Naive thymus-derived CD4-positive, alpha-beta T cell (primary cell): ENCODE measurements at regions not wholly inside any gene's neighbourhood (a gene's known extent, or its start where the extent isn't known, plus 50 kb on each side); places are given as distances from the start of the nearest gene placed in this dataset.

ENCODE experiments used
- ATAC-seq: fragments of 150-1000 bp; cut with Tn5 transposase; 2 replicates; pipeline ENCODE4 v1.10.0; 2021; ENCODE audit warnings: mild to moderate bottlenecking, moderate library complexity
- CTCF ChIA-PET: fragments of 350-600 bp; sonication (Branson Sonifier 250); formaldehyde crosslinking; loops from one replicate; lab custom pipeline; 2021; ENCODE audit warnings: antibody characterized with exemption; lab: Charles Lee
- POLR2A ChIA-PET: fragments of 350-600 bp; sonication (Branson Sonifier 250); formaldehyde crosslinking; loops from one replicate; lab custom pipeline; 2021; ENCODE audit warnings: antibody characterized with exemption, inconsistent platforms; lab: Charles Lee
- DNase-seq, 9 donors: peaks; one replicate each; pipeline versions ENCODE4 v3.0.0 to v3.0.0-alpha.2; 2020 to 2022; ENCODE audit warnings: mixed read lengths in 1 of 9
- H3K27ac ChIP-seq: one replicate; pipeline ENCODE4 v1.7.0; 2013; ENCODE audit warnings: mild to moderate bottlenecking, low read depth, low read length, moderate library complexity
- H3K27me3 ChIP-seq, 2 donors: one replicate each; pipeline ENCODE4 v1.7.0; 2013; ENCODE audit warnings: low read length in 2 of 2, mild to moderate bottlenecking in 2 of 2, moderate library complexity in 2 of 2; ENCODE audit not compliant: control insufficient read depth in 2 of 2, insufficient read depth in 2 of 2
- H3K36me3 ChIP-seq, 3 experiments: 1 replicate in 2 of 3; 2 replicates in 1 of 3; pipeline ENCODE4 v1.7.0; 2013; ENCODE audit warnings: low read length in 3 of 3, mild to moderate bottlenecking in 3 of 3, moderate library complexity in 1 of 3; ENCODE audit not compliant: insufficient read depth in 3 of 3, control insufficient read depth in 2 of 3
- H3K4me1 ChIP-seq, 2 donors: one replicate each; pipeline ENCODE4 v1.7.0; 2013; ENCODE audit warnings: low read length in 2 of 2, mild to moderate bottlenecking in 2 of 2, moderate library complexity in 1 of 2; ENCODE audit not compliant: control insufficient read depth in 2 of 2, insufficient read depth in 2 of 2
- H3K4me3 ChIP-seq: 2 replicates; pipeline ENCODE4 v1.7.0; 2013; ENCODE audit warnings: mild to moderate bottlenecking, low read length
- H3K9me3 ChIP-seq, 3 experiments: 1 replicate in 2 of 3; 2 replicates in 1 of 3; pipeline ENCODE4 v1.7.0; 2013; ENCODE audit warnings: low read length in 3 of 3; ENCODE audit not compliant: control insufficient read depth in 2 of 3
- H3K27ac Mint-ChIP-seq, 9 donors: one replicate each; pipeline ENCODE4 v1.8.0; 2020 to 2022; ENCODE audit warnings: mixed read lengths in 9 of 9, mild to moderate bottlenecking in 8 of 9, moderate library complexity in 5 of 9, inconsistent platforms in 2 of 9
- H3K27me3 Mint-ChIP-seq, 5 donors: one replicate each; pipeline ENCODE4 v1.8.0; 2021 to 2022; ENCODE audit warnings: mixed read lengths in 5 of 5, mild to moderate bottlenecking in 1 of 5
- H3K36me3 Mint-ChIP-seq, 5 donors: one replicate each; pipeline ENCODE4 v1.8.0; 2020 to 2022; ENCODE audit warnings: mixed read lengths in 5 of 5, mild to moderate bottlenecking in 3 of 5, inconsistent platforms in 1 of 5
- H3K4me1 Mint-ChIP-seq, 7 donors: one replicate each; pipeline ENCODE4 v1.8.0; 2020 to 2022; ENCODE audit warnings: mixed read lengths in 7 of 7, mild to moderate bottlenecking in 3 of 7, inconsistent platforms in 1 of 7
- H3K4me3 Mint-ChIP-seq, 10 donors: one replicate each; pipeline ENCODE4 v1.8.0; 2020 to 2022; ENCODE audit warnings: mild to moderate bottlenecking in 10 of 10, mixed read lengths in 10 of 10, moderate library complexity in 6 of 10, inconsistent platforms in 2 of 10
- H3K9me3 Mint-ChIP-seq, 11 donors: one replicate each; pipeline ENCODE4 v1.8.0; 2020 to 2022; ENCODE audit warnings: mixed read lengths in 11 of 11, mild to moderate bottlenecking in 4 of 11, inconsistent platforms in 1 of 11, moderate library complexity in 1 of 11
- intact Hi-C, 2 donors: fragments of 100-400 bp; cut with micrococcal nuclease; formaldehyde crosslinking; loops; one replicate each; pipeline ENCODE4 v1.15.1; 2023

GRCh38 chr18:22546905-22547570, 129.3 kb upstream of the CTAGE1 start:
- intact Hi-C loops = no loop called here
- Mint-ChIP-seq H3K4me1 (peaks cover 0 to 4% (median 0%) of the 10 kb centered on the region in 7 donors), H3K27me3 (no peaks in the 10 kb centered on the region), H3K4me3 (no peak overlapping the region), H3K27ac (no peak overlapping the region), H3K36me3 (no peaks in the 10 kb centered on the region), H3K9me3 (peaks cover 0 to 3% (median 0%) of the 10 kb centered on the region in 11 donors)
- ATAC-seq = no peak
- ChIA-PET POLR2A (interaction anchor here (0.6 kb wide), 1 partner anchor 10 kb away, joined by 3 read pairs; no protein-coding TSS in a partner anchor), CTCF (no interaction called here)
- no peak for DNase-seq
- H3K4me1 ChIP-seq = no peaks in the 10 kb centered on the region
- no peaks in the 10 kb centered on the region for H3K36me3 ChIP-seq
- no peaks in the 10 kb centered on the region for H3K27me3 ChIP-seq
- H3K4me3 ChIP-seq = no peak overlapping the region
- H3K27ac ChIP-seq = no peak overlapping the region
- H3K9me3 ChIP-seq = no peaks in the 10 kb centered on the region

GRCh38 chr18:22547807-22548561, 130.3 kb upstream of the CTAGE1 start:
- Histone ChIP-seq H3K4me3 (no peak overlapping the region), H3K27me3 (no peaks in the 10 kb centered on the region), H3K36me3 (no peaks in the 10 kb centered on the region), H3K27ac (no peak overlapping the region), H3K4me1 (no peaks in the 10 kb centered on the region), H3K9me3 (no peaks in the 10 kb centered on the region)
- no peaks in the 10 kb centered on the region for H3K36me3 Mint-ChIP-seq
- H3K9me3 Mint-ChIP-seq = peaks cover 0 to 3% (median 0%) of the 10 kb centered on the region in 11 donors
- peaks cover 0 to 6% (median 0%) of the 10 kb centered on the region in 5 donors for H3K27me3 Mint-ChIP-seq
- CTCF ChIA-PET = no interaction called here
- DNase-seq = no peak
- intact Hi-C loops = no loop called here
- ATAC-seq = no peak
- POLR2A ChIA-PET = interaction anchor here (0.6 kb wide), 1 partner anchor 9 kb away, joined by 3 read pairs; no protein-coding TSS in a partner anchor
- H3K27ac Mint-ChIP-seq = no peak overlapping the region
- peaks cover 0 to 4% (median 0%) of the 10 kb centered on the region in 7 donors for H3K4me1 Mint-ChIP-seq
- no peak overlapping the region for H3K4me3 Mint-ChIP-seq

- Mint-ChIP-seq H3K4me1 (peaks cover 0 to 1% (median 0%) of the 10 kb centered on the region in 7 donors), H3K9me3 (peaks cover 0 to 5% (median 0%) of the 10 kb centered on the region in 11 donors), H3K27me3 (peaks cover 0 to 11% (median 0%) of the 10 kb centered on the region in 5 donors), H3K4me3 (no peak overlapping the region), H3K36me3 (no peaks in the 10 kb centered on the region), H3K27ac (no peak overlapping the region)
- intact Hi-C loops = no loop called here
- Histone ChIP-seq H3K27ac (no peak overlapping the region), H3K27me3 (no peaks in the 10 kb centered on the region), H3K36me3 (no peaks in the 10 kb centered on the region), H3K4me3 (no peak overlapping the region), H3K4me1 (no peaks in the 10 kb centered on the region), H3K9me3 (no peaks in the 10 kb centered on the region)
- ATAC-seq = no peak
- DNase-seq = no peak
- CTCF ChIA-PET = no interaction called here
- POLR2A ChIA-PET = no interaction called here
Observed at GRCh38 chr18:22549260-22549937, 131.7 kb upstream of the CTAGE1 start.

GRCh38 chr18:22550366-22550765, 132.7 kb upstream of the CTAGE1 start:
- Histone ChIP-seq H3K27ac (no peak overlapping the region), H3K4me1 (no peaks in the 10 kb centered on the region), H3K9me3 (no peaks in the 10 kb centered on the region), H3K27me3 (no peaks in the 10 kb centered on the region), H3K4me3 (no peak overlapping the region), H3K36me3 (no peaks in the 10 kb centered on the region)
- DNase-seq = no peak
- ChIA-PET POLR2A (no interaction called here), CTCF (no interaction called here)
- Mint-ChIP-seq H3K9me3 (peaks cover 0 to 6% (median 0%) of the 10 kb centered on the region in 11 donors), H3K4me3 (no peak overlapping the region), H3K27ac (no peak overlapping the region), H3K27me3 (peaks cover 0 to 15% (median 5%) of the 10 kb centered on the region in 5 donors), H3K4me1 (no peaks in the 10 kb centered on the region), H3K36me3 (no peaks in the 10 kb centered on the region)
- no peak for ATAC-seq
- intact Hi-C loops = no loop called here

- ATAC-seq = no peak
- Histone ChIP-seq H3K4me3 (no peak overlapping the region), H3K4me1 (no peaks in the 10 kb centered on the region), H3K27ac (no peak overlapping the region), H3K9me3 (no peaks in the 10 kb centered on the region), H3K27me3 (no peaks in the 10 kb centered on the region), H3K36me3 (no peaks in the 10 kb centered on the region)
- H3K4me1 Mint-ChIP-seq = no peaks in the 10 kb centered on the region
- intact Hi-C loops = no loop called here
- ChIA-PET POLR2A (no interaction called here), CTCF (no interaction called here)
- H3K27me3 Mint-ChIP-seq = peaks cover 0 to 15% (median 5%) of the 10 kb centered on the region in 5 donors
- peaks cover 0 to 6% (median 0%) of the 10 kb centered on the region in 11 donors for H3K9me3 Mint-ChIP-seq
- no peak overlapping the region for H3K4me3 Mint-ChIP-seq
- H3K36me3 Mint-ChIP-seq = no peaks in the 10 kb centered on the region
- DNase-seq = no peak
- no peak overlapping the region for H3K27ac Mint-ChIP-seq
Observed at GRCh38 chr18:22550861-22551260, 133.1 kb upstream of the CTAGE1 start.

- ChIA-PET POLR2A (no interaction called here), CTCF (no interaction called here)
- ATAC-seq (no peak), DNase-seq (no peak)
- H3K9me3 ChIP-seq = no peaks in the 10 kb centered on the region
- H3K4me1 Mint-ChIP-seq = no peaks in the 10 kb centered on the region
- no peaks in the 10 kb centered on the region for H3K4me1 ChIP-seq
- no peak overlapping the region for H3K4me3 ChIP-seq
- H3K36me3 Mint-ChIP-seq = no peaks in the 10 kb centered on the region
- no peaks in the 10 kb centered on the region for H3K27me3 ChIP-seq
- H3K4me3 Mint-ChIP-seq = no peak overlapping the region
- intact Hi-C loops = no loop called here
- H3K27ac Mint-ChIP-seq = no peak overlapping the region
- H3K36me3 ChIP-seq = no peaks in the 10 kb centered on the region
- no peak overlapping the region for H3K27ac ChIP-seq
- peaks cover 0 to 6% (median 0%) of the 10 kb centered on the region in 11 donors for H3K9me3 Mint-ChIP-seq
- peaks cover 2 to 16% (median 6%) of the 10 kb centered on the region in 5 donors for H3K27me3 Mint-ChIP-seq
Observed at GRCh38 chr18:22551536-22552151, 133.9 kb upstream of the CTAGE1 start.
